ENCODE measurements at regions not wholly inside any gene's neighbourhood (a gene's known extent, or its start where the extent isn't known, plus 50 kb on each side); places are given as distances from the start of the nearest gene placed in this dataset.

DNA sequence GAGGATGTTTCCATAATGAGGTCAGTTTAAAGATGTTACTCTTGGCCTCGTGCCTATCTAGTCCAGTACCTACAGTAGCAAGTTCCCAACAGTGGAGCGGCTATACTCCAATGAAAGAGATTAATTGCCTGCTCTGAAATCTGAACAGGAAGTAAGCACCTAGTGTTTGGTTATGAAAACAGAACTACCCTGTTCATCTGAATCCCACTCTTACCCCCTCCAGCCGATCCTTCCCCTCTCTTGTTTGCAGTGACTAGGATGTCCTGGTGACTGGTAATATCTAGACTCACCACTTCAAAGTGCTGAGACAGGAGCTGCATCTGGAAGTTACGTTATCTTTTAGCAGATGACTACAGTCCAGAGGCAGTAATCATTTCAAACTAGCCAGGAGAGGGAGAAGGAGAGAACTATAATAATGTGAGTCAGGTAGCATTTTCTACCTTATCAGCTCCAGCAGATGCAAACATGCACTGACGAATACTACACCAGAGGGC is 666.7 kb upstream of the NRP1 start:
- TF ChIP-seq, protein P1, sequence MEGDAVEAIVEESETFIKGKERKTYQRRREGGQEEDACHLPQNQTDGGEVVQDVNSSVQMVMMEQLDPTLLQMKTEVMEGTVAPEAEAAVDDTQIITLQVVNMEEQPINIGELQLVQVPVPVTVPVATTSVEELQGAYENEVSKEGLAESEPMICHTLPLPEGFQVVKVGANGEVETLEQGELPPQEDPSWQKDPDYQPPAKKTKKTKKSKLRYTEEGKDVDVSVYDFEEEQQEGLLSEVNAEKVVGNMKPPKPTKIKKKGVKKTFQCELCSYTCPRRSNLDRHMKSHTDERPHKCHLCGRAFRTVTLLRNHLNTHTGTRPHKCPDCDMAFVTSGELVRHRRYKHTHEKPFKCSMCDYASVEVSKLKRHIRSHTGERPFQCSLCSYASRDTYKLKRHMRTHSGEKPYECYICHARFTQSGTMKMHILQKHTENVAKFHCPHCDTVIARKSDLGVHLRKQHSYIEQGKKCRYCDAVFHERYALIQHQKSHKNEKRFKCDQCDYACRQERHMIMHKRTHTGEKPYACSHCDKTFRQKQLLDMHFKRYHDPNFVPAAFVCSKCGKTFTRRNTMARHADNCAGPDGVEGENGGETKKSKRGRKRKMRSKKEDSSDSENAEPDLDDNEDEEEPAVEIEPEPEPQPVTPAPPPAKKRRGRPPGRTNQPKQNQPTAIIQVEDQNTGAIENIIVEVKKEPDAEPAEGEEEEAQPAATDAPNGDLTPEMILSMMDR (IDR thresholded peaks at IDR 0.05), result no peak
- no peak for TF ChIP-seq POLR2A (IDR thresholded peaks at IDR 0.05)
- DNase-seq, result no peak
- 50 to 54% (median 52%) methylated on average over 5 of the region's 5 CpGs for WGBS, 4 donors
- no peaks in the 10 kb centered on the region for H3K4me1 ChIP-seq (replicated peaks in 1 of 2)
- H3K9me3 ChIP-seq (replicated peaks in 1 of 3), result no peaks in the 10 kb centered on the region
- no peaks in the 10 kb centered on the region for H3K27me3 ChIP-seq
- H3K4me3 ChIP-seq, result no peak overlapping the region
- no peak overlapping the region for H3K27ac ChIP-seq
- no peaks in the 10 kb centered on the region for H3K36me3 ChIP-seq (replicated peaks in 1 of 2)
- intact Hi-C loops (cut with DNase I), result no loop called here

DNA sequence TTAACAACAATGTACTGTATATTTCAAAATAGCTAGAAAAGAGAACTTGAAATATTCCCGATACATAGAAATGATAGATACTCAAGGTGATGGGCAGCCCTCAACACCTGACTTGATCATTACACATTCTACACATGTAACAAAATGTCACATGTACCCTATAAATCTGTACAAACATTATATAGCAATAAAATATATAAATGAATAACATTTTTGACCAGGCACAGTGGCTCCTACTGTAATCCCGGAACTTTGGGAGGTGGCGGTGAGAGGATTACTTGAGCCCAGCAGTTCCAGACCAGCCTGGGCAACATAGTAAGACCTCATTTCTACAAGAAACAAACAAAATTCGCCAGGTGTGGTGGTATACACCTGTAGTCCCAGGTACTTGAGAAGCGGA is 659.5 kb upstream of the NRP1 start:
- H3K36me3 ChIP-seq (replicated peaks in 1 of 2), result no peaks in the 10 kb centered on the region
- H3K27me3 ChIP-seq, result no peaks in the 10 kb centered on the region
- no peak for TF ChIP-seq POLR2A (IDR thresholded peaks at IDR 0.05)
- TF ChIP-seq, protein P1 (IDR thresholded peaks at IDR 0.05), result no peak
- intact Hi-C loops (cut with DNase I), result no loop called here
- DNase-seq, result no peak
- 85 to 88% (median 87%) methylated on average over 5 of the region's 5 CpGs for WGBS, 4 donors
- no peaks in the 10 kb centered on the region for H3K9me3 ChIP-seq (replicated peaks in 1 of 3)
- no peak overlapping the region for H3K4me3 ChIP-seq
- no peak overlapping the region for H3K27ac ChIP-seq
- no peaks in the 10 kb centered on the region for H3K4me1 ChIP-seq (replicated peaks in 1 of 2)

DNA sequence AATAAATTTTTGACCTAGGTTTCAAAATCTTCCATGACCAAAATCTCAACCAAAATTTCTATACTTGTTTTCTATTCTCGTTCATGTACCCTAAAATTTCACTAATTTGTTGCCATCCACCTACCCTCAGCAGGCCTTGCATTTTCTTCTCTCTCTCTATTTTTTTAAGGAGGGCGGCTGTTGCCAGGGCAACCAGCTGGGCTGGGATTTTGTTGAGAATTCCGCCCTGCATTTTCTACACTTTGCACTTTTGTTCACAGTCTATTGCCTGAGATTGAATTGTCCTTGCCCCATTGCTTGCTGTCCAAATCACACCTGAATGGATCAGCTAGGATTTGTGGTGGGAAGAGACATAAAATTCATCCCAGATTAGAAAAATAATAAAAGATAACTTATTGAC is 657.5 kb upstream of the NRP1 start:
- Histone ChIP-seq H3K36me3 (replicated peaks in 1 of 2) (no peaks in the 10 kb centered on the region), H3K27ac (no peak overlapping the region), H3K4me3 (no peak overlapping the region), H3K9me3 (replicated peaks in 1 of 3) (no peaks in the 10 kb centered on the region), H3K27me3 (no peaks in the 10 kb centered on the region), H3K4me1 (replicated peaks in 1 of 2) (no peaks in the 10 kb centered on the region)
- WGBS, 4 donors, result 83 to 92% (median 88%) methylated on average over 3 of the region's 3 CpGs
- TF ChIP-seq, protein P1 (IDR thresholded peaks at IDR 0.05), result no peak
- TF ChIP-seq POLR2A (IDR thresholded peaks at IDR 0.05), result no peak
- DNase-seq, result no peak
- intact Hi-C loops (cut with DNase I), result no loop called here

DNA sequence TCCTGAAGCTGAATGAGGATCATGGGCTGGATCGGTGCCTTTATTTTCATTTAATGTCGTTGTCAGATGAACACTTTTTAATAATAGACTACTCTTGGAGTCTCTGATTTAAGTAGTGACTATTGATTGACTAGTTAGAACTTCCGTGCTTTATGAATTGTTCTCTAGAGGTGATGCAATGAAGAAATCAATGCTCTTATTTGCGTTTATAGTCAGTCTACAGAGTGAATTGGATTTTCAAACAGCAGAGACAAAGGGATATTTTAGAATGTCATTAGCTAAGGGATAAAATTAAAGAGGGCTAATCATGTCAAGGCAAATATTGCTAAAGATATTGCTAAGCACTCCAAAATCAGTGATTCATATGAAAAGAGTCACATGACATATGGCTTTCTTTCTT is 652.0 kb upstream of the NRP1 start:
- H3K36me3 ChIP-seq (replicated peaks in 1 of 2), result no peaks in the 10 kb centered on the region
- no peaks in the 10 kb centered on the region for H3K27me3 ChIP-seq
- WGBS, 4 donors, result 76 to 83% (median 82%) methylated on average over 4 of the region's 4 CpGs
- TF ChIP-seq, protein P1 (IDR thresholded peaks at IDR 0.05), result no peak
- TF ChIP-seq POLR2A (IDR thresholded peaks at IDR 0.05), result no peak
- H3K27ac ChIP-seq, result no peak overlapping the region
- intact Hi-C loops (cut with DNase I), result no loop called here
- no peaks in the 10 kb centered on the region for H3K9me3 ChIP-seq (replicated peaks in 1 of 3)
- DNase-seq, result no peak
- H3K4me3 ChIP-seq, result no peak overlapping the region
- H3K4me1 ChIP-seq (replicated peaks in 1 of 2), result no peaks in the 10 kb centered on the region

Data from adrenal gland (tissue), 9 donors.